Activated T-cell treated with anti-CD3 and anti-CD28 coated beads, Interleukin-2, amount 50 U/mL, for 72 hours (primary cell): ENCODE measurements at regions not wholly inside any gene's neighbourhood (a gene's known extent, or its start where the extent isn't known, plus 50 kb on each side); places are given as distances from the start of the nearest gene placed in this dataset.

Experiments used
- ATAC-seq, 2 donors: fragments of 150-1000 bp; cut with Tn5 transposase; replicated peaks in 1 of 2; 2 replicates each; pipeline ENCODE4 v1.10.0; 2021; ENCODE audit warnings: moderate library complexity in 2 of 2, mild to moderate bottlenecking in 1 of 2
- DNase-seq, 2 donors: peaks; one replicate each; pipeline ENCODE4 v3.0.0; 2021 to 2022; ENCODE audit warnings: mixed read lengths in 1 of 2
- H3K27ac Mint-ChIP-seq: one replicate; pipeline ENCODE4 v1.8.0; 2022; ENCODE audit warnings: mild to moderate bottlenecking, moderate library complexity, mixed read lengths
- H3K27me3 Mint-ChIP-seq: one replicate; pipeline ENCODE4 v1.8.0; 2022; ENCODE audit warnings: low read depth, mixed read lengths
- H3K36me3 Mint-ChIP-seq, 2 donors: one replicate each; pipeline ENCODE4 v1.8.0; 2022; ENCODE audit warnings: mixed read lengths in 2 of 2, mild to moderate bottlenecking in 1 of 2; ENCODE audit not compliant: insufficient read depth in 2 of 2
- H3K4me1 Mint-ChIP-seq: one replicate; pipeline ENCODE4 v1.8.0; 2022; ENCODE audit warnings: low read depth, mixed read lengths
- H3K4me3 Mint-ChIP-seq, 2 donors: one replicate each; pipeline ENCODE4 v1.8.0; 2022; ENCODE audit warnings: mild to moderate bottlenecking in 2 of 2, mixed read lengths in 2 of 2, moderate library complexity in 2 of 2
- H3K9me3 Mint-ChIP-seq, 2 donors: one replicate each; pipeline ENCODE4 v1.8.0; 2022; ENCODE audit warnings: mixed read lengths in 2 of 2

GRCh38 chr6:91509039-91509438, 922.2 kb upstream of the MAP3K7 start:
- no peaks in the 10 kb centered on the region for H3K4me1 Mint-ChIP-seq
- no peaks in the 10 kb centered on the region for H3K27me3 Mint-ChIP-seq
- no peak overlapping the region for H3K27ac Mint-ChIP-seq
- no peak for ATAC-seq
- H3K9me3 Mint-ChIP-seq = peaks cover 2% of the 10 kb centered on the region in 2 donors
- no peak overlapping the region for H3K4me3 Mint-ChIP-seq
- DNase-seq = no peak
- no peaks in the 10 kb centered on the region for H3K36me3 Mint-ChIP-seq

GRCh38 chr6:91506509-91506908, 919.6 kb upstream of the MAP3K7 start:
- H3K27me3 Mint-ChIP-seq = no peaks in the 10 kb centered on the region
- H3K4me3 Mint-ChIP-seq = no peak overlapping the region
- no peaks in the 10 kb centered on the region for H3K4me1 Mint-ChIP-seq
- ATAC-seq = no peak
- H3K9me3 Mint-ChIP-seq = peaks cover 0 to 2% of the 10 kb centered on the region in 2 donors
- no peak overlapping the region for H3K27ac Mint-ChIP-seq
- DNase-seq = no peak
- no peaks in the 10 kb centered on the region for H3K36me3 Mint-ChIP-seq

- H3K27me3 Mint-ChIP-seq = no peaks in the 10 kb centered on the region
- DNase-seq = no peak
- H3K36me3 Mint-ChIP-seq = no peaks in the 10 kb centered on the region
- H3K4me3 Mint-ChIP-seq = no peak overlapping the region
- H3K27ac Mint-ChIP-seq = no peak overlapping the region
- no peak for ATAC-seq
- peaks cover 0 to 2% of the 10 kb centered on the region in 2 donors for H3K9me3 Mint-ChIP-seq
- H3K4me1 Mint-ChIP-seq = no peaks in the 10 kb centered on the region
Observed at GRCh38 chr6:91505199-91505598, 918.3 kb upstream of the MAP3K7 start.

GRCh38 chr6:91501930-91502329, 915.1 kb upstream of the MAP3K7 start:
- Mint-ChIP-seq H3K4me1 (no peaks in the 10 kb centered on the region), H3K27ac (no peak overlapping the region), H3K9me3 (peaks cover 0 to 2% of the 10 kb centered on the region in 2 donors), H3K36me3 (no peaks in the 10 kb centered on the region), H3K27me3 (no peaks in the 10 kb centered on the region), H3K4me3 (no peak overlapping the region)
- no peak for ATAC-seq
- DNase-seq = no peak

GRCh38 chr6:91500689-91501303, 913.9 kb upstream of the MAP3K7 start:
- ATAC-seq = no peak
- no peak for DNase-seq
- H3K27ac Mint-ChIP-seq = no peak overlapping the region
- no peaks in the 10 kb centered on the region for H3K4me1 Mint-ChIP-seq
- H3K4me3 Mint-ChIP-seq = no peak overlapping the region
- no peaks in the 10 kb centered on the region for H3K27me3 Mint-ChIP-seq
- peaks cover 0 to 2% of the 10 kb centered on the region in 2 donors for H3K9me3 Mint-ChIP-seq
- H3K36me3 Mint-ChIP-seq = no peaks in the 10 kb centered on the region

- ATAC-seq (no peak), DNase-seq (no peak)
- H3K36me3 Mint-ChIP-seq = no peaks in the 10 kb centered on the region
- peaks cover 0 to 2% of the 10 kb centered on the region in 2 donors for H3K9me3 Mint-ChIP-seq
- H3K4me3 Mint-ChIP-seq = no peak overlapping the region
- H3K27me3 Mint-ChIP-seq = no peaks in the 10 kb centered on the region
- H3K27ac Mint-ChIP-seq = no peak overlapping the region
- no peaks in the 10 kb centered on the region for H3K4me1 Mint-ChIP-seq
Observed at GRCh38 chr6:91498576-91498975, 911.7 kb upstream of the MAP3K7 start.

GRCh38 chr6:91497770-91498169, 910.9 kb upstream of the MAP3K7 start:
- peaks cover 0 to 2% of the 10 kb centered on the region in 2 donors for H3K9me3 Mint-ChIP-seq
- H3K36me3 Mint-ChIP-seq = no peaks in the 10 kb centered on the region
- H3K27ac Mint-ChIP-seq = no peak overlapping the region
- no peaks in the 10 kb centered on the region for H3K27me3 Mint-ChIP-seq
- ATAC-seq (no peak), DNase-seq (no peak)
- no peak overlapping the region for H3K4me3 Mint-ChIP-seq
- H3K4me1 Mint-ChIP-seq = no peaks in the 10 kb centered on the region

- Mint-ChIP-seq H3K27ac (no peak overlapping the region), H3K27me3 (no peaks in the 10 kb centered on the region), H3K9me3 (no peaks in the 10 kb centered on the region), H3K36me3 (no peaks in the 10 kb centered on the region), H3K4me1 (no peaks in the 10 kb centered on the region), H3K4me3 (no peak overlapping the region)
- DNase-seq = no peak
- ATAC-seq = no peak
Observed at GRCh38 chr6:91490671-91491301, 903.9 kb upstream of the MAP3K7 start.

GRCh38 chr6:91487696-91488392, 901.0 kb upstream of the MAP3K7 start:
- no peak for DNase-seq
- Mint-ChIP-seq H3K9me3 (peaks cover 0 to under 1% of the 10 kb centered on the region in 2 donors), H3K27me3 (no peaks in the 10 kb centered on the region), H3K4me3 (no peak overlapping the region), H3K36me3 (no peaks in the 10 kb centered on the region), H3K4me1 (no peaks in the 10 kb centered on the region), H3K27ac (no peak overlapping the region)
- no peak for ATAC-seq

- no peak for ATAC-seq
- H3K27ac Mint-ChIP-seq = no peak overlapping the region
- DNase-seq = no peak
- no peaks in the 10 kb centered on the region for H3K4me1 Mint-ChIP-seq
- H3K9me3 Mint-ChIP-seq = peaks cover 0 to 2% of the 10 kb centered on the region in 2 donors
- H3K36me3 Mint-ChIP-seq = no peaks in the 10 kb centered on the region
- H3K27me3 Mint-ChIP-seq = no peaks in the 10 kb centered on the region
- H3K4me3 Mint-ChIP-seq = no peak overlapping the region
Observed at GRCh38 chr6:91486200-91486599, 899.3 kb upstream of the MAP3K7 start.

- no peaks in the 10 kb centered on the region for H3K4me1 Mint-ChIP-seq
- H3K4me3 Mint-ChIP-seq = no peak overlapping the region
- DNase-seq (no peak), ATAC-seq (no peak)
- no peak overlapping the region for H3K27ac Mint-ChIP-seq
- H3K9me3 Mint-ChIP-seq = peaks cover 0 to 2% of the 10 kb centered on the region in 2 donors
- no peaks in the 10 kb centered on the region for H3K27me3 Mint-ChIP-seq
- no peaks in the 10 kb centered on the region for H3K36me3 Mint-ChIP-seq
Observed at GRCh38 chr6:91485047-91485446, 898.2 kb upstream of the MAP3K7 start.

- H3K9me3 Mint-ChIP-seq = peaks cover 0 to 2% of the 10 kb centered on the region in 2 donors
- DNase-seq (no peak), ATAC-seq (no peak)
- no peaks in the 10 kb centered on the region for H3K36me3 Mint-ChIP-seq
- no peak overlapping the region for H3K4me3 Mint-ChIP-seq
- no peaks in the 10 kb centered on the region for H3K27me3 Mint-ChIP-seq
- H3K4me1 Mint-ChIP-seq = no peaks in the 10 kb centered on the region
- H3K27ac Mint-ChIP-seq = no peak overlapping the region
Observed at GRCh38 chr6:91483415-91484105, 896.7 kb upstream of the MAP3K7 start.

GRCh38 chr6:91482498-91482897, 895.6 kb upstream of the MAP3K7 start:
- H3K36me3 Mint-ChIP-seq = no peaks in the 10 kb centered on the region
- DNase-seq (no peak), ATAC-seq (no peak)
- H3K4me3 Mint-ChIP-seq = no peak overlapping the region
- peaks cover 0 to 2% of the 10 kb centered on the region in 2 donors for H3K9me3 Mint-ChIP-seq
- H3K27me3 Mint-ChIP-seq = no peaks in the 10 kb centered on the region
- no peaks in the 10 kb centered on the region for H3K4me1 Mint-ChIP-seq
- H3K27ac Mint-ChIP-seq = no peak overlapping the region
